Upper lobe of right lung (tissue), 1 donor: ENCODE measurements at regions not wholly inside any gene's neighbourhood (a gene's known extent, or its start where the extent isn't known, plus 50 kb on each side); places are given as distances from the start of the nearest gene placed in this dataset.

Experiments used
- ATAC-seq: fragments of 200-7000 bp; cut with Tn5 transposase; one replicate; pipeline ENCODE4 v1.9.1; 2020; ENCODE audit warnings: mild to moderate bottlenecking, moderate library complexity
- DNase-seq: peaks from one replicate; pipeline ENCODE4 v3.0.0-alpha.2; 2020
- H3K27ac ChIP-seq: fragments of 200-600 bp; one replicate; pipeline ENCODE4 v1.8.0; 2022
- H3K27me3 ChIP-seq: fragments of 200-600 bp; one replicate; pipeline ENCODE4 v1.8.0; 2022; ENCODE audit warnings: mild to moderate bottlenecking
- H3K36me3 ChIP-seq: fragments of 200-600 bp; one replicate; pipeline ENCODE4 v1.8.0; 2022
- H3K4me1 ChIP-seq: fragments of 200-600 bp; one replicate; pipeline ENCODE4 v1.8.0; 2022
- H3K4me3 ChIP-seq: fragments of 200-600 bp; one replicate; pipeline ENCODE4 v1.8.0; 2022; ENCODE audit warnings: mild to moderate bottlenecking
- H3K9me3 ChIP-seq: fragments of 200-600 bp; one replicate; pipeline ENCODE4 v1.8.0; 2022
- CTCF ChIP-seq: fragments of 200-600 bp; IDR thresholded peaks from one replicate; pipeline ENCODE4 v1.8.0; 2022; ENCODE audit warnings: antibody characterized with exemption
- intact Hi-C: fragments of 100-400 bp; cut with DNase I; formaldehyde crosslinking; loops from one replicate; pipeline ENCODE4 v1.11.0; 2022
- donor health status: DM: no; HTN: yes; CAD: no; lungs with severe emphysema.

- H3K4me3 ChIP-seq, result no peak overlapping the region
- no peaks in the 10 kb centered on the region for H3K9me3 ChIP-seq
- H3K36me3 ChIP-seq, result no peaks in the 10 kb centered on the region
- H3K27me3 ChIP-seq, result no peaks in the 10 kb centered on the region
- no peak overlapping the region for H3K27ac ChIP-seq
- no peaks in the 10 kb centered on the region for H3K4me1 ChIP-seq
- intact Hi-C loops, result no loop called here
- DNase-seq, result no peak
- ATAC-seq, result no peak
- no peak for TF ChIP-seq CTCF
These were observed 688.4 kb downstream of the REEP3 start for GRCh38 chr10:64209561-64209960.

- TF ChIP-seq CTCF, result no peak
- no peak for ATAC-seq
- Histone ChIP-seq H3K27me3 (no peaks in the 10 kb centered on the region), H3K9me3 (no peaks in the 10 kb centered on the region), H3K4me3 (no peak overlapping the region), H3K27ac (no peak overlapping the region), H3K4me1 (no peaks in the 10 kb centered on the region), H3K36me3 (no peaks in the 10 kb centered on the region)
- no peak for DNase-seq
- intact Hi-C loops, result no loop called here
These were observed 689.0 kb downstream of the REEP3 start for GRCh38 chr10:64210211-64210610.

DNA sequence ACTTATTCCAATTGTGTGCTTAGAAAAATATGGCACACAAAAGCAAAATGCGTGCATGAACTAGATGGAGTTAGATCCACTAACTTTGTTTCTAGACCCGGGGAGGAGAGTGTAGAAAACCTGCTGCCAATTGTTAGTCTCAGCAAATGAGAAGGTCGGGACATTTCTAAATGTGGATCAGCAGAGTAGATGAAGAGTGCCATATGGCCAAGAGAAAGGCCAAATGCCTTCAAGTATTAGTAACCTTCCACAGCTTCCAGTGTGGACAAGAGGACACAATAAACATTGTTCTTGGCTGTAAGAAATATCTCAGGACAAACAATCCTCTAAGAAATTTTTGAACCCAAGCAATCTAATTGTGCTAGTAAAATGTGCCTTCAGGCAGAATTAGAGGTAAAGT is 690.3 kb downstream of the REEP3 start:
- Histone ChIP-seq H3K27me3 (no peaks in the 10 kb centered on the region), H3K4me1 (no peaks in the 10 kb centered on the region), H3K36me3 (no peaks in the 10 kb centered on the region), H3K4me3 (no peak overlapping the region), H3K9me3 (no peaks in the 10 kb centered on the region), H3K27ac (no peak overlapping the region)
- no peak for TF ChIP-seq CTCF
- no peak for DNase-seq
- intact Hi-C loops, result no loop called here
- ATAC-seq, result no peak

DNA sequence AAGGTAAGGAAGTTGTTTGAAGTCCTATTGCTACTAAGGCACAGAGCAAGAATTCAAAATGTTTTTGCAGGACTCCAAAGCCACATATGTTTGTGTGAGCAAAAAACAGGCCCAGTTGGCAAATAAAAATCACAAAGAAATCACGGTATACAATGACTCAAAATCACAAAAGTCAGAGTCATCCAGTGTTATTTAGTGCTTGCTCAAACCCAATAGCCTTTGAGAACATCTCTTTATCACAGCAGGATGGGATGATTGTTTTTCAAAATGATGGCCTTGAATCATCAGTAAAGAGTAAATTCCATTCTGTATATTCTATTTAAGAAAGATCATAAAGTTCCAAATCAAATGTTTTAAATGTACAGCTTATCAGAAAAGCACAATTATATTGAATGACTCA is 693.9 kb downstream of the REEP3 start:
- Histone ChIP-seq H3K36me3 (no peaks in the 10 kb centered on the region), H3K27me3 (no peaks in the 10 kb centered on the region), H3K27ac (no peak overlapping the region), H3K4me1 (no peaks in the 10 kb centered on the region), H3K9me3 (no peaks in the 10 kb centered on the region), H3K4me3 (no peak overlapping the region)
- ATAC-seq (no peak), DNase-seq (no peak)
- intact Hi-C loops, result no loop called here
- TF ChIP-seq CTCF, result no peak

GRCh38 chr10:64219271-64220025 is 698.2 kb downstream of the REEP3 start:
- H3K27ac ChIP-seq, result no peak overlapping the region
- no peaks in the 10 kb centered on the region for H3K9me3 ChIP-seq
- no peaks in the 10 kb centered on the region for H3K4me1 ChIP-seq
- intact Hi-C loops, result no loop called here
- DNase-seq (no peak), ATAC-seq (no peak)
- no peaks in the 10 kb centered on the region for H3K36me3 ChIP-seq
- TF ChIP-seq CTCF, result no peak
- no peak overlapping the region for H3K4me3 ChIP-seq
- no peaks in the 10 kb centered on the region for H3K27me3 ChIP-seq

- Histone ChIP-seq H3K27me3 (no peaks in the 10 kb centered on the region), H3K4me1 (no peaks in the 10 kb centered on the region), H3K4me3 (no peak overlapping the region), H3K27ac (no peak overlapping the region), H3K9me3 (no peaks in the 10 kb centered on the region), H3K36me3 (no peaks in the 10 kb centered on the region)
- intact Hi-C loops, result no loop called here
- ATAC-seq (no peak), DNase-seq (no peak)
- TF ChIP-seq CTCF, result no peak
These were observed 713.3 kb downstream of the REEP3 start for GRCh38 chr10:64234489-64234888.
